GM06990 (cell line): ENCODE measurements at regions not wholly inside any gene's neighbourhood (a gene's known extent, or its start where the extent isn't known, plus 50 kb on each side); places are given as distances from the start of the nearest gene placed in this dataset.
A peak's percentile ranks its signal among the peaks of the same experiment; 100 is the strongest.
"Not testable (repeated sequence)": the region's sequence is repeated elsewhere in the genome, so short reads cannot be mapped to it uniquely, and the experiment has no call there.

Experiments
- DNase-seq: peaks from one replicate; pipeline ENCODE4 v3.0.0-alpha.2; 2011; ENCODE audit not compliant: insufficient read length; ENCODE audit errors: extremely low read depth
- H3K27me3 ChIP-seq: replicated peaks from 2 replicates; pipeline ENCODE4 v1.6.0; 2011; ENCODE audit warnings: low read length; ENCODE audit not compliant: control insufficient read depth, insufficient read depth
- H3K36me3 ChIP-seq: 2 replicates; pipeline ENCODE4 v1.5.1; 2011; ENCODE audit warnings: low read length; ENCODE audit not compliant: control insufficient read depth, insufficient read depth
- H3K4me3 ChIP-seq: replicated peaks from 2 replicates; pipeline ENCODE4 v1.5.1; 2011; ENCODE audit warnings: low read depth, mild to moderate bottlenecking, control low read depth, low read length
- CTCF ChIP-seq: IDR thresholded peaks from 2 replicates; pipeline ENCODE4 v1.5.1; 2011; ENCODE audit warnings: low read length, control low read depth, mild to moderate bottlenecking, inconsistent platforms; ENCODE audit not compliant: insufficient read depth, poor library complexity, severe bottlenecking

GRCh38 chr2:58341047-58341446 is 99.9 kb upstream of the FANCL start:
- no peak overlapping the region for H3K4me3 ChIP-seq
- DNase-seq = peak; percentile 6
- H3K36me3 ChIP-seq = no peaks in the 10 kb centered on the region
- TF ChIP-seq CTCF = peak; percentile 29
- H3K27me3 ChIP-seq = no peaks in the 10 kb centered on the region

- no peak for DNase-seq
- no peak for TF ChIP-seq CTCF
- Histone ChIP-seq H3K27me3 (no peaks in the 10 kb centered on the region), H3K36me3 (no peaks in the 10 kb centered on the region), H3K4me3 (no peak overlapping the region)
These were observed 98.6 kb upstream of the FANCL start for GRCh38 chr2:58339548-58340243.

DNA sequence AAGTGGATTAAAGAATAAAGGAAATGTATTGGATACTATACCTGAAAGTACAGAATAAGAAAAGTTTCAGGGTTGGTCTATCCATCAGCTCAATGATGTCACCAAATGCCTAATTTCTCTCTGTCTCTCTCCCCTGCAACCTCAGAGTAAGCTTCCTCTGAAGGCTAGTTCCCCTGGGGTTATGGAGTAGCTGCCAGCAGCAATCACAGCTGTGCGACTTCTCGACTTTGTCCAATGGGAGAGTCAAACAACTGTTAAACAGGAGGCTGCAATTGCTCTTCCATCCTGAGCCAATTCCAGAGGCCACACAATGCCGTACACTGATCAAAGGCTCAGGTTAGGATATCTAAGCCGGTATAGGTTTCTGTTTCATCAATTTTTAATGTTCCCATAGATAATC is 95.3 kb upstream of the FANCL start:
- TF ChIP-seq CTCF = no peak
- Histone ChIP-seq H3K27me3 (no peaks in the 10 kb centered on the region), H3K4me3 (no peak overlapping the region), H3K36me3 (no peaks in the 10 kb centered on the region)
- no peak for DNase-seq

DNA sequence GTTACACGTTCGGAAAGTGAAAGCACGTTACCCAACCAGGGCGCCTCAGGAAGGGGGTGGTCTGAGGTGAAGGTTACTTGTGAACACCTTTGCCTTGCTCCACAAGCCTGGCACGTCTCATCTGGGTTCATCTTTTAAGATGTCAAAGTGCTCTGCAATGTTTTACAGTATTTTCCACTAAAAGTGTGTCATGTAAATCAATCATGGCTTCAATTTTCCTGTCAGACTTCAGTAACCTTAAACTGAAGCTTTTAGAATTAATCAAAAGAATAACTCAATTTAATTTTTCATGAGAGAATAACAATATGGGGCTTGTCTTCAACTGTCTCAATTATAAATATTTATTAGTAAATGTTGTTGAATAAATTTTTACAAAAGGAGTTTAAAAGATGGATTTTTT is 93.3 kb upstream of the FANCL start:
- no peak for TF ChIP-seq CTCF
- no peaks in the 10 kb centered on the region for H3K27me3 ChIP-seq
- H3K4me3 ChIP-seq = no peak overlapping the region
- H3K36me3 ChIP-seq = no peaks in the 10 kb centered on the region
- no peak for DNase-seq

GRCh38 chr2:58325296-58325895 is 84.3 kb upstream of the FANCL start:
- not testable (repeated sequence) for H3K27me3 ChIP-seq, H3K4me3 ChIP-seq, H3K36me3 ChIP-seq, DNase-seq

DNA sequence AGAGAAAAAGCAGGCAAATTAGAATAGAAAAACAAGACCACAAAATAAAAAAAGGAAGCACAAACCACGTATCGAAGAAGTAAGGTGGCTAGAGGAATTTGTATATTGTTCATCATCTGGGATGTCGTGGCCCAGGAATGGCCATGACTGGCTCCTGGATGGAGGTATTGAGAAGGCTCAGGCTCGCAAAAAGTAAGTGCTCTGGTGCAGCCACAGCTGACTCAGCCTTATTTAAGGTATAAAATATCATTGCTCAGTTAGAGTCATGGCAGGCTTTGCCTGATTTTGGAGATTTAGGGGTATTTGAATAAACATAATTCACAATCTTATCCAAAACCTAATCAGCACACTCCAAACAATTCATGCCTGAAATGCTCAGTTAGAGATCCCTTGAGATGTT is 78.4 kb upstream of the FANCL start:
- no peak overlapping the region for H3K4me3 ChIP-seq
- TF ChIP-seq CTCF = no peak
- no peaks in the 10 kb centered on the region for H3K36me3 ChIP-seq
- H3K27me3 ChIP-seq = no peaks in the 10 kb centered on the region
- DNase-seq = no peak

DNA sequence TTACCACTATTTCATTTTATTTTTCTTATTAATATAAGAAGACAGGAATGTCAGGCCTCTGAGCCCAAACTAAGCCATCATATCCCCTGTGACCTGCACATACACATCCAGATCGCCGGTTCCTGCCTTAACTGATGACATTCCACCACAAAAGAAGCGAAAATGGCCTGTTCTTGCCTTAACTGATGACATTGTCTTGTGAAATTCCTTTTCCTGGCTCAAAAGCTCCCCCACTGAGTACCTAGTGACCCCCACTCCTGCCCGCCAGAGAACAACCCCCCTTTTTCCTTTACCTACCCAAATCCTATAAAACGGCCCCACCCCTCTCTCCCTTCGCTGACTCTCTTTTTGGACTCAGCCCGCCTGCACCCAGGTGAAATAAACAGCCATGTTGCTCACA is 77.8 kb upstream of the FANCL start:
- not testable (repeated sequence) for DNase-seq, H3K36me3 ChIP-seq, H3K4me3 ChIP-seq, H3K27me3 ChIP-seq
